ENCODE measurements at regions not wholly inside any gene's neighbourhood (a gene's known extent, or its start where the extent isn't known, plus 50 kb on each side); places are given as distances from the start of the nearest gene placed in this dataset.

DNA sequence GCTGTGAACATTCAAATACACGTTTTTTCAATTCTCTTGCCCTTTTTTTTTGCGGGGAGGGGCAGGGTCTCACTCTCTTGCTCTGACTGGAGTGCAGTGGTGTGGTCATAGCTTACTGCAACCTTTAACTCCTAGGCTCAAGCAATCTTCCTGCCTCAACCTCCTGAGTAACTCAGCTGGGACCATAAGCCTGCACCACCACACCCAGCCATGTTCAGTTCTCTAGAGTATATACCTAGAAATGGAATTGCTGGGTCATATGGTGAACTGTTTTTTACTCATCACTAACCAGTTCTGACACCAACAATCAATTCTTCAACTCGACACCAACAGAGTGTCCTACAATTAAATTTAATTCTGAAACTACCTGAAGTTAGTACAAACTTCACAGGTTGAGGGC, 85.5 kb upstream of the ZNF169 start:
- POLR2A ChIA-PET = interaction anchor here (0.6 to 1.5 kb wide), 3 partner anchors 11 to 29 kb away, joined by 3 to 4 read pairs (median 3); no protein-coding TSS in a partner anchor
- intact Hi-C loops (cut with micrococcal nuclease) = no loop called here
- peaks cover 44 to 94% (median 84%) of the 10 kb centered on the region in 7 donors for H3K4me1 Mint-ChIP-seq
- no peak overlapping the region for H3K4me3 ChIP-seq (ENCODE audit: low read length)
- no peaks in the 10 kb centered on the region for H3K27me3 Mint-ChIP-seq
- H3K36me3 ChIP-seq (ENCODE audit: control insufficient read depth in 2 of 3, insufficient read depth in 3 of 3, low read length in 3 of 3) = peaks cover 0 to 30% (median 5%) of the 10 kb centered on the region in 3 experiments
- CTCF ChIA-PET = interaction anchor here (0.6 kb wide), 1 partner anchor 20 kb away, joined by 3 read pairs; no protein-coding TSS in a partner anchor
- H3K27me3 ChIP-seq (ENCODE audit: control insufficient read depth in 2 of 2, insufficient read depth in 2 of 2, low read length in 2 of 2) = no peaks in the 10 kb centered on the region
- H3K4me3 Mint-ChIP-seq = peak overlapping the region in 7 of 10 donors; percentile 7 to 50 (median 39)
- no peaks in the 10 kb centered on the region for H3K9me3 ChIP-seq (ENCODE audit: control insufficient read depth in 2 of 3, low read length in 3 of 3)
- H3K4me1 ChIP-seq (ENCODE audit: control insufficient read depth in 2 of 2, insufficient read depth in 2 of 2, low read length in 2 of 2) = peaks cover 37 to 47% of the 10 kb centered on the region in 2 donors
- ATAC-seq (no peak), DNase-seq (no peak)
- H3K9me3 Mint-ChIP-seq = peaks cover 0 to 1% (median 0%) of the 10 kb centered on the region in 11 donors
- H3K36me3 Mint-ChIP-seq = peaks cover 0 to 27% (median 14%) of the 10 kb centered on the region in 5 donors
- H3K27ac Mint-ChIP-seq = peak overlapping the region in 5 of 9 donors; percentile 17 to 76 (median 43)
- peak overlapping the region; percentile 44 for H3K27ac ChIP-seq (ENCODE audit: low read depth, low read length)

- no peak for ATAC-seq
- peaks cover 0 to 27% (median 14%) of the 10 kb centered on the region in 5 donors for H3K36me3 Mint-ChIP-seq
- ChIA-PET POLR2A (interaction anchor here (0.6 to 1.5 kb wide), 3 partner anchors 9 to 29 kb away, joined by 3 to 4 read pairs (median 4); no protein-coding TSS in a partner anchor), CTCF (interaction anchor here (0.6 kb wide), 1 partner anchor 21 kb away, joined by 3 read pairs; no protein-coding TSS in a partner anchor)
- H3K27me3 Mint-ChIP-seq = no peaks in the 10 kb centered on the region
- no peak for DNase-seq
- H3K4me3 Mint-ChIP-seq = peak overlapping the region in 4 of 10 donors; percentile 40 to 50 (median 46)
- Histone ChIP-seq H3K9me3 (ENCODE audit: control insufficient read depth in 2 of 3, low read length in 3 of 3) (no peaks in the 10 kb centered on the region), H3K27ac (ENCODE audit: low read depth, low read length) (peak overlapping the region; percentile 44), H3K4me1 (ENCODE audit: control insufficient read depth in 2 of 2, insufficient read depth in 2 of 2, low read length in 2 of 2) (peaks cover 35 to 47% of the 10 kb centered on the region in 2 donors), H3K27me3 (ENCODE audit: control insufficient read depth in 2 of 2, insufficient read depth in 2 of 2, low read length in 2 of 2) (no peaks in the 10 kb centered on the region), H3K36me3 (ENCODE audit: control insufficient read depth in 2 of 3, insufficient read depth in 3 of 3, low read length in 3 of 3) (peaks cover 0 to 30% (median 5%) of the 10 kb centered on the region in 3 experiments), H3K4me3 (ENCODE audit: low read length) (no peak overlapping the region)
- intact Hi-C loops (cut with micrococcal nuclease) = no loop called here
- H3K4me1 Mint-ChIP-seq = peaks cover 42 to 91% (median 83%) of the 10 kb centered on the region in 7 donors
- peak overlapping the region in 6 of 9 donors; percentile 32 to 76 (median 56) for H3K27ac Mint-ChIP-seq
- H3K9me3 Mint-ChIP-seq = peaks cover 0 to 1% (median 0%) of the 10 kb centered on the region in 11 donors
Observed at GRCh38 chr9:94174164-94174563, 84.9 kb upstream of the ZNF169 start.

GRCh38 chr9:94175669-94176068, 83.4 kb upstream of the ZNF169 start:
- H3K27me3 Mint-ChIP-seq = no peaks in the 10 kb centered on the region
- POLR2A ChIA-PET = no interaction called here

DNA sequence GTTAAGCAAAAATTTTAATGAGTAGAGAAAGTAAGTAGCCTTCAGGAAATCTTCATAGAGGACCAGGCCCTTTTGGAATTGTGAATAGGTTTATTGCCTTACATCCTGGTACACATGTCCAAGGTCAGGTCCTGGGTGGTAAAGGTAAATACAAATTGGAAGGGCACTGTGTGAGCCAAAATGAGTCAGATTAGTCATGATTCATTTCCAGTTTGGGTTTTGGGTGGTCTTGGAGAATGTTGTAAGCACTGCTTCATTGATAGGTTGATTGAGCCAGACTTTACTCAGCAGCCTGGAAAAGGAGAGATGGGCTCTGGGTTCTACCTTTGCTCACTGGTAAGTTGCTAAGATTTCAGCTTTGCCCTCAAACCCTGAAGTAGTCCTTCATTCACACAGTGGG, 82.5 kb upstream of the ZNF169 start:
- H3K4me1 Mint-ChIP-seq = peaks cover 37 to 81% (median 71%) of the 10 kb centered on the region in 7 donors
- POLR2A ChIA-PET = no interaction called here
- Histone ChIP-seq H3K9me3 (ENCODE audit: control insufficient read depth in 2 of 3, low read length in 3 of 3) (no peaks in the 10 kb centered on the region), H3K27me3 (ENCODE audit: control insufficient read depth in 2 of 2, insufficient read depth in 2 of 2, low read length in 2 of 2) (no peaks in the 10 kb centered on the region), H3K4me1 (ENCODE audit: control insufficient read depth in 2 of 2, insufficient read depth in 2 of 2, low read length in 2 of 2) (peaks cover 28 to 30% of the 10 kb centered on the region in 2 donors), H3K27ac (ENCODE audit: low read depth, low read length) (peak overlapping the region; percentile 22), H3K36me3 (ENCODE audit: control insufficient read depth in 2 of 3, insufficient read depth in 3 of 3, low read length in 3 of 3) (peaks cover 0 to 30% (median 5%) of the 10 kb centered on the region in 3 experiments), H3K4me3 (ENCODE audit: low read length) (no peak overlapping the region)
- CTCF ChIA-PET = no interaction called here
- no peak overlapping the region for H3K4me3 Mint-ChIP-seq
- no peaks in the 10 kb centered on the region for H3K27me3 Mint-ChIP-seq
- DNase-seq (no peak), ATAC-seq (no peak)
- H3K27ac Mint-ChIP-seq = peak overlapping the region in 7 of 9 donors; percentile 10 to 82 (median 64)
- intact Hi-C loops (cut with micrococcal nuclease) = no loop called here
- peaks cover 0 to 31% (median 14%) of the 10 kb centered on the region in 5 donors for H3K36me3 Mint-ChIP-seq
- H3K9me3 Mint-ChIP-seq = peaks cover 0 to 1% (median 0%) of the 10 kb centered on the region in 11 donors

More at GRCh38 chr9:94175669-94176068, 83.4 kb upstream of the ZNF169 start:
- Mint-ChIP-seq H3K4me1 (peaks cover 37 to 88% (median 79%) of the 10 kb centered on the region in 7 donors), H3K9me3 (peaks cover 0 to 1% (median 0%) of the 10 kb centered on the region in 11 donors), H3K27ac (peak overlapping the region in 5 of 9 donors; percentile 15 to 82 (median 64)), H3K36me3 (peaks cover 0 to 31% (median 14%) of the 10 kb centered on the region in 5 donors), H3K4me3 (peak overlapping the region in 3 of 10 donors; percentile 3 to 60 (median 40))
- DNase-seq = no peak
- H3K4me1 ChIP-seq (ENCODE audit: control insufficient read depth in 2 of 2, insufficient read depth in 2 of 2, low read length in 2 of 2) = peaks cover 30 to 32% of the 10 kb centered on the region in 2 donors
- CTCF ChIA-PET = no interaction called here
- no peak for ATAC-seq
- intact Hi-C loops (cut with micrococcal nuclease) = no loop called here
- H3K27ac ChIP-seq (ENCODE audit: low read depth, low read length) = peak overlapping the region; percentile 24
- H3K4me3 ChIP-seq (ENCODE audit: low read length) = no peak overlapping the region
- H3K9me3 ChIP-seq (ENCODE audit: control insufficient read depth in 2 of 3, low read length in 3 of 3) = no peaks in the 10 kb centered on the region
- no peaks in the 10 kb centered on the region for H3K27me3 ChIP-seq (ENCODE audit: control insufficient read depth in 2 of 2, insufficient read depth in 2 of 2, low read length in 2 of 2)
- peaks cover 0 to 30% (median 5%) of the 10 kb centered on the region in 3 experiments for H3K36me3 ChIP-seq (ENCODE audit: control insufficient read depth in 2 of 3, insufficient read depth in 3 of 3, low read length in 3 of 3)

DNA sequence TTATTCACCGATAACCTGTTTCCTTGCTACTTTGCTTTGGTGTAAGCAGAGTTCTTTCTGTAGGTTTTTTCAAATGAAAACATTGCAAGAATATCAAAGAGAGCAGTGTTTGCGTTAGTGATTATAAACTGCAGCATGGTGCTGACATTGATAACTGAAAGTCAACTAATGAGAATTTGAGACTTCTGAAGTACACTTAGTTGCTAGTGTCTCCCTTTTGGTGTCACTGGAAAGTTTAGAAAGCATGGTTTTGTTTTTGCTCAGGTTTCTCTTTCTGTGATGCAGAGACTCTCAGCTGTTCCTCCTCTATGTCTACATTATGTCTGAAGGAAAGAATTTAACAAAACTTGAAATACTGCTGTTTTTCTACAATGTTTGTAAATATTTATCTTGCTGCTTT, 80.2 kb upstream of the ZNF169 start:
- intact Hi-C loops (cut with micrococcal nuclease) = no loop called here
- no peak overlapping the region for H3K4me3 ChIP-seq (ENCODE audit: low read length)
- CTCF ChIA-PET = interaction anchor here (1.2 kb wide), 1 partner anchor 10 kb away, joined by 3 read pairs; no protein-coding TSS in a partner anchor
- Mint-ChIP-seq H3K27me3 (no peaks in the 10 kb centered on the region), H3K27ac (peak overlapping the region in 8 of 9 donors; percentile 3 to 75 (median 18)), H3K4me1 (peaks cover 22 to 74% (median 58%) of the 10 kb centered on the region in 7 donors), H3K36me3 (peaks cover 0 to 36% (median 14%) of the 10 kb centered on the region in 5 donors), H3K4me3 (no peak overlapping the region), H3K9me3 (no peaks in the 10 kb centered on the region)
- DNase-seq (no peak), ATAC-seq (no peak)
- peaks cover 0 to 26% (median 5%) of the 10 kb centered on the region in 3 experiments for H3K36me3 ChIP-seq (ENCODE audit: control insufficient read depth in 2 of 3, insufficient read depth in 3 of 3, low read length in 3 of 3)
- H3K27ac ChIP-seq (ENCODE audit: low read depth, low read length) = no peak overlapping the region
- POLR2A ChIA-PET = no interaction called here
- H3K9me3 ChIP-seq (ENCODE audit: control insufficient read depth in 2 of 3, low read length in 3 of 3) = no peaks in the 10 kb centered on the region
- no peaks in the 10 kb centered on the region for H3K27me3 ChIP-seq (ENCODE audit: control insufficient read depth in 2 of 2, insufficient read depth in 2 of 2, low read length in 2 of 2)
- peaks cover 16 to 19% of the 10 kb centered on the region in 2 donors for H3K4me1 ChIP-seq (ENCODE audit: control insufficient read depth in 2 of 2, insufficient read depth in 2 of 2, low read length in 2 of 2)

DNA sequence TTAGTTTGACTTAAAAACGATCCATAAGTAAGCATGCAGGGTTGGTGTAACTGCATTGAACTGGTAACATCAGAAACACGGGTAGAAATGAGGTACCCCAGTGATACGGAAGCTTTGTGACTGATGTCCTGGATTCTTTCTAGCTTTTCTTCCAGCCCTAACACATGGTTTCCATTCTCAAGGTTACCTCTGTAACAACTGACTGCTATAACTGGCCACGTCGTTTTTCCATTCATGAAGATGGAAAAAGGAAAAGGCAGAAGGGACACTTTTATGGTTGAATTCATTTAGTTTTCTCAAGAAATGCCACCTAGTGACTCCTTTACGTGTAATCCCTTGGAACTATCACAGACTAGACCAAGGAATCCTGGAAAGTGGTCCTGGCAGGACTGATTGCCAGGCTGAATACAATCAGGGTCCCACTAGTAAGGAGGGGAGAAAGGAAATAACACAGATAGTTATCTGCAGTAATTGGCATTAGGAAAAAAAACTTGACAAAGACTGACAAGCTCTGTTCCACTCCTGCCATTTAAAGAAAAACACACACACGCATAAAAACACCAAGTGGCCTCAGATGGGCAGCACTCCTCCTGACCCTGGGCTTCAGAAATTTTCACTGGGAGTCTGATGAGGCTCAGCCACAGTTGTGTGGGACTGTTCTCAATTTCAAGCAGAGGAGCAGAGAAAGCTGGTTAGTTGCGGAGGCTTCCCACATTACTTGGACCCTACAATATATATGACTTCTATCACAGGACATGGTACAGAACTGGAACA, 77.5 kb upstream of the ZNF169 start:
- CTCF ChIA-PET = interaction anchor here (1.0 kb wide), 1 partner anchor 31 kb away, joined by 4 read pairs; no protein-coding TSS in a partner anchor
- H3K36me3 Mint-ChIP-seq = peaks cover 0 to 27% (median 10%) of the 10 kb centered on the region in 5 donors
- H3K4me1 ChIP-seq (ENCODE audit: control insufficient read depth in 2 of 2, insufficient read depth in 2 of 2, low read length in 2 of 2) = no peaks in the 10 kb centered on the region
- ATAC-seq = peak; percentile 14
- H3K4me3 Mint-ChIP-seq = no peak overlapping the region
- peaks cover 10 to 54% (median 43%) of the 10 kb centered on the region in 7 donors for H3K4me1 Mint-ChIP-seq
- no peak overlapping the region for H3K27ac ChIP-seq (ENCODE audit: low read depth, low read length)
- H3K27ac Mint-ChIP-seq = peak overlapping the region in 7 of 9 donors; percentile 36 to 86 (median 58)
- peaks cover 0 to 13% (median 5%) of the 10 kb centered on the region in 3 experiments for H3K36me3 ChIP-seq (ENCODE audit: control insufficient read depth in 2 of 3, insufficient read depth in 3 of 3, low read length in 3 of 3)
- H3K4me3 ChIP-seq (ENCODE audit: low read length) = no peak overlapping the region
- intact Hi-C loops (cut with micrococcal nuclease) = loop anchor here in 1 of 2 donors (2.0 kb wide), 1 partner anchor 15 kb away; no protein-coding TSS in a partner anchor
- H3K27me3 Mint-ChIP-seq = no peaks in the 10 kb centered on the region
- DNase-seq = no peak
- POLR2A ChIA-PET = interaction anchor here (1.4 kb wide), 1 partner anchor 13 kb away, joined by 3 read pairs; no protein-coding TSS in a partner anchor
- H3K9me3 Mint-ChIP-seq = no peaks in the 10 kb centered on the region
- no peaks in the 10 kb centered on the region for H3K27me3 ChIP-seq (ENCODE audit: control insufficient read depth in 2 of 2, insufficient read depth in 2 of 2, low read length in 2 of 2)
- H3K9me3 ChIP-seq (ENCODE audit: control insufficient read depth in 2 of 3, low read length in 3 of 3) = no peaks in the 10 kb centered on the region
